HTR-8/SVneo (cell line): ENCODE measurements at regions not wholly inside any gene's neighbourhood (a gene's known extent, or its start where the extent isn't known, plus 50 kb on each side); places are given as distances from the start of the nearest gene placed in this dataset.
A peak's percentile ranks its signal among the peaks of the same experiment; 100 is the strongest.

ENCODE experiments used
- DNase-seq: peaks from one replicate; pipeline ENCODE4 v3.0.0; 2011; ENCODE audit warnings: low spot score, mixed read lengths; ENCODE audit not compliant: insufficient read length
- FAIRE-seq: peaks from 2 replicates; lab custom pipeline; 2011; peaks lifted over from hg19 to GRCh38; lab: Jason Lieb, UNC

GRCh38 chr2:234841321-234842015 is 110.3 kb upstream of the SH3BP4 start:
- peak; percentile 28 for FAIRE-seq
- no peak for DNase-seq

- FAIRE-seq (peak; percentile 89), DNase-seq (peak; percentile 84)
Measured at GRCh38 chr2:234840336-234840735, 111.5 kb upstream of the SH3BP4 start.

DNA sequence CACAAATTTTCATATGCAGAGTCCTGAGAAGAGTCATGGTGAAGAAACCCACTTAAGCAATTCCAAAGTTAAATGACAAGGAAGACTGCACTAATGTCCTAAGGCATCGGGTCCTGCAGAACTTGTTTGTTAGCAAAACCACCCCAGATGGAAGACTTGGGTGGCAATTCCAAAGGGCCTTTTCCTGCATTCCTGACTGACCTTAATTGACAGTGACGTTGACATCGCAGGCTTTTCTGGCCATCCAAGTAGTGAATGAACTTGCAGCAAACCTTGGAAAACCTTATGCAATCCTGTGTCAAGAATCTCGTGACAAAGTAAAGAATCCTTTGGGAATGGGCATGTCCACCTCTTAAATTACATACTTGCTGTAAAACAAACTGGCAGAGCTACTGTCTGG is 112.5 kb upstream of the SH3BP4 start:
- no peak for DNase-seq
- no peak for FAIRE-seq

DNA sequence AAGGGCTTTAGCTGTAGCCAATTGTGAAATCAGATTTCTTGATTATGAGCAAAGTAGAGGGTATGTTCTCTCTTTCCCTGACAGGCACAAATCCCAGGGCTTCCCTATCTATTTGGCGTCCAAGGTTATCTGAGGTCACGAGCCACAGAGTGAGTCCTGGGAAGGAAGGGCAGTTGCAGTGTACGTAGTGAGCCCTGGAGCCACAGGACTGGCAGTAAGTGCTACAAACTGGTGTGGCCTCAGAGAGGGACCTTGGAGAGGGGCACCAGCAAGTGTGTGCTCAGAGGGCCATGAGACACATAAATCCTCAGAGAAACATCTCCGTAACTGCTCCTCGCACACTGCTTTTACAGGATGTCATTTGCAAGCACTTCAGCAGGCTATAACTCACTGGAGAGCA is 115.5 kb upstream of the SH3BP4 start:
- DNase-seq (no peak), FAIRE-seq (no peak)

- FAIRE-seq, result peak; percentile 26
- no peak for DNase-seq
Measured at GRCh38 chr2:234835738-234836137, 116.1 kb upstream of the SH3BP4 start.

DNA sequence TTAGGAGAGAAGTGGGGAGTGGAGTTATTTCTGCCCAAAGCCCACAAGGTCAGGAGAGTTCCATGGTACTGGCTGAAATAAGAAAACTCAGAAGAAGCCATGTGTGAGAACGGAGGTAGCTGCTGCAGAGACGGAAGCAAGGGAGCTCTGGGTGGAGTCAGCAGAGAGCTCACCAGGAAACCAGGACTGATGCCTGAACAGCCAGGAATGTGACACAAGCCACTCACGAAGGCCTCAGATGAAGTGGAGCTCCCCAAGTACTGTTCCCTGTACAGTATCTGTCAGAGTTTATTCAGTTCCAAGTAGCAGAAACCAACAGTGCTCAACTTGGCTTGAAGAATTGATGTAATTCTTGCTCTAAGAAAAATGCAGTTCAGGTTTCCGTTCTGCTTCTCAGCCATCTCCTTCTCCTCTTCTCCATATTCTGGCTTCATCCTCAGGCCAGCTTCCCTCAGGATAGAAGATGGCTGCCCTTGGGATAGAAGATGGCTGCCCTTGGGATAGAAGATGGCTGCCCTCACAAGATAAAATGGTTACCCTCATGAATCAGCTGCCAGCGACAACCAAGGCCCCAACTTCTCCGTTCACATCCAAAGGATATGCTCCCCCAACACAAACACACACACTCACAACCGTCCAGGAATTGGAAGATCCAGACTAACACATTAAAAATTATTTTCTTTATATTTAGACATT is 117.4 kb upstream of the SH3BP4 start:
- DNase-seq, result no peak
- FAIRE-seq, result no peak

- DNase-seq, result no peak
- no peak for FAIRE-seq
Measured at GRCh38 chr2:234830853-234831252, 121.0 kb upstream of the SH3BP4 start.

GRCh38 chr2:234829074-234829455 is 122.8 kb upstream of the SH3BP4 start:
- DNase-seq, result no peak
- FAIRE-seq, result no peak

- DNase-seq (no peak), FAIRE-seq (no peak)
Measured at GRCh38 chr2:234828382-234829073, 123.3 kb upstream of the SH3BP4 start.

- DNase-seq (no peak), FAIRE-seq (no peak)
Measured at GRCh38 chr2:234827096-234827860, 124.5 kb upstream of the SH3BP4 start.

DNA sequence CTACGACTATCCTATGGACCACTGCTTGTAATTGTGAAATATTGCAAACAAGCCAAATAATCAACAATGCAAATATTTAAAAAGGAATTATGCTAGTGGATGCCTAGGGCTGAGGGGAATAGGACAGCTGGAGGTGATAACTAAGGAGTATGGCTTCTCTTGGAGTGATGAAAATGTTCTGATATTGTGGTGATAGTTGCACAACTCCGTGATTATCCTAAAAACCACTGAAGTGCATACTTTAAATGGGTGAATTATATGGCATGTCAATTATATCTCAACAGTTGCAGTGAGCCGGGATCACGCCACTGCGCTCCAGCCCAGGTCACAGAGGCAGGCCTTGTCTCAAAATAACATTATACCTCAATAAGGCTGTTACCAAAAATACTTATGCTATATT is 125.1 kb upstream of the SH3BP4 start:
- DNase-seq (no peak), FAIRE-seq (no peak)

- FAIRE-seq (peak; percentile 26), DNase-seq (no peak)
Measured at GRCh38 chr2:234825616-234826015, 126.2 kb upstream of the SH3BP4 start.

DNA sequence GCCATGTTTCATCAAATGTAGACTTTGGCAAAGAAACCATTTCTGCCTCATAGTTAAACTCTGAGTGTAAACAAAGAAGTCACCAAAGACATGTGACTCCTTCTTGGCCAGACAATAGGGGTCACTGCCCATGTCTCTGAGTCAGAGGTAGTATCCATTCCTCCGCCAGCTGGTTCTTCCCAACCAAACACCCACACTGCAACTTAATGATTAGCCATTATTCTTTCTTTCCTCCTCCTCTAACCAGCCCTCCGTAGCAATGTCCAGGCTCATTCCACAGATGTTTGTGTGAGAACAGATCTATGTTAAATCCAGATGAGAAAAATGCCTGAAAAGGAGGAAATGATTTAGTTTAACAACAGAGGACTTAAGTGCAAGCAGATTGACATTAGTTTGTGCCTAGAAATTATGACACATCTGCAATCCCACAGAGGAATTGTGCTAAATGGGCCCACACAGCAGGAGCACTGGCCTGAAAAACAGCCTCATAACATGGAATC is 127.9 kb upstream of the SH3BP4 start:
- peak; percentile 69 for DNase-seq
- FAIRE-seq, result peak; percentile 74

- no peak for FAIRE-seq
- DNase-seq, result no peak
Measured at GRCh38 chr2:234823196-234823876, 128.5 kb upstream of the SH3BP4 start.

DNA sequence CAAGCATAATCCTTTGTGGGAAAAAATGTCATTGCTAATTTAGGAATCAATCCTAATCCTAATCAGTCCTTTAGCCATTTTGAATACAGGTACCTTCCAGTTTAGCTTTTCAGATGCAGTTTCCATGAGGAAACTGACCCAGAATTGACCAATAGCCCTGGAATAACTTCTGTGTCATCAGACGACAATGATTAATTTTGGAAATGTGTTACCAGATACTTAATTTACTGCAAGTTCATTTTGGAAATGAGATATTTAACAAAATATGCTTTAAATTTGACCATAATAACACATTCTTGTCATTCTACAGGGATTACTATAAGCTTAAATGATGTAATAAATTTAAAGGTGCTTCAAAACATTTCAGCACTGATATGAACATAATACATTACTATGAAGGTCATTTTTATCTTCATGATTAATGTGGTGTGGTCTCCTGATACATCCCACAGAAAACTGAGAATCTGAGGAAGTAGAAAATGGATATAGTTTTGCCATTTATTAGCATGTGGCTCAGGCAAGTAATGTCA is 129.8 kb upstream of the SH3BP4 start:
- FAIRE-seq, result no peak
- DNase-seq, result no peak

DNA sequence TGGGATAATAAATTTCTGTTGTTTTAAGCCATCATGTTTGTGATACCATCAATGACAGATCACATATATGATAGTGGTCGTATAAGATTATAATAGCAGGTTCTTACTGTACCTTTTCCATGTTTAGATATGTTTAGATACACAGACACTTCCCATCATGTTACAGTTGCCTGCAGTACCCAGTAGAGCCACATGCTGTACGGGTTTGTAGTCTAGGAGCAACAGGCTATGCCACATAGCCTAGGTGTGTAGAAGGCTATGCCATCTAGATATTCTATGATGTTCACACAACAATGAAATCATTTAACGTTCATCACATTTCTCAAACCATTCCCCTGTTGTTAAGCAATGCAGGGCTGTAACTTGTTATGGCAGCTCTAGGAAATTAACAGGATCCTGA is 132.9 kb upstream of the SH3BP4 start:
- FAIRE-seq, result no peak
- DNase-seq, result no peak

- DNase-seq (no peak), FAIRE-seq (no peak)
Measured at GRCh38 chr2:234816491-234816890, 135.3 kb upstream of the SH3BP4 start.

DNA sequence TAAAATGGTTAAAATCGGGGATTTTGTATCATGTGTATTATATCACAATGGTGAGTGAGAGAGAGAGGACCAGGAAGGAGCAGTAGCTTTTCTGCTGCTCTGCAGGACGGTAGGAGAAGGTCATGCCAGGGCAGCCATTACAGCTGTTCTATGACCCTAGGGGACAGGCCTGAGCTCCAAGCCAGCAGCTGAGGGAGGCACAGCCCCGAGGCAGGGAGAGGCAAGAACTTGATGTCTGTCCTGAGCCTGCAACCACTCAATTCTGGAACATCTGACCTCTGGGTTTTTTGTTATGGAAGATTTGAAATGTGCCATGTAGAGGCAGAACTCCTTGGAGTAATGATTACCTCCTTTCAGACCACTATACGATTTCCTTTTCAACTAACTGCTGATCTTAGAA is 135.8 kb upstream of the SH3BP4 start:
- DNase-seq (no peak), FAIRE-seq (no peak)

DNA sequence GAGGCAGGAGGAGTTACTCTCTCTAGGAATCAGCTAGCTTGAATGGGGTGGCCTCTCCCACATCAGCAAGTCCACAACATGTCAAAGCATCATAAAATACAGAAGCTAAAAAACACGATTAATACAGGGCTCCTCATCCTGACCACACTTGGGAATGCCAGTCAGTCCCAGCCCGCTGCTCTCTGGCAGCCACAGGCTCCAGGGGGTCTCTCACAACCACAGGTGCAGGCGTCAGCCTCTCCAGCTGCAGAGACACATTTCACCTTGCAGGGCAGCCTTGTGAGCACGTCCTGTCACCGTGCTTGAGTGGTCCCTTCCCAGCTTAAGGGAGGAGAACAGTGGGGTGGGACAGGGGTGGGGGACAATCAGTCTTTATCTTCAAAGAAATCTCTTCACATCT is 137.4 kb upstream of the SH3BP4 start:
- DNase-seq (no peak), FAIRE-seq (no peak)

DNA sequence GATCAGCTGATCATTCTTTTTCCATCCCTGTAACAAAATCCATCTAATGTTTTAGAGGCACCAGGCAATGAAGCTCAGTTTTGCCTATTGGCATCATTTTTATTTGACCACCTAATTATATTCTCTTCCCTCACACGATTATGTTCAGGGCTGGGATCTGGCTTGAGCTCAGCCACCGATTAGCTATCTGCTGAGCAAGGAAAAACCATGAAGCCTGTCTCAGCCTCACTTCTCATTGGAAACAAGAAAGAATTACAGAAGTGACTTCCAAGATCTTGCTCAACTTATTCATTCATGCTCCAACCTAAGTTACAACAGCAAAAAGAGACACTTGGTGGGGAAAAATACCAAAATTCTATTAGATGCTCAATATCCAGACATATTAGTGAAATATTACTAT is 139.0 kb upstream of the SH3BP4 start:
- DNase-seq (no peak), FAIRE-seq (no peak)
